HG02981 (cell line): ENCODE measurements at regions not wholly inside any gene's neighbourhood (a gene's known extent, or its start where the extent isn't known, plus 50 kb on each side); places are given as distances from the start of the nearest gene placed in this dataset.
"Not testable (repeated sequence)": the region's sequence is repeated elsewhere in the genome, so short reads cannot be mapped to it uniquely, and the experiment has no call there.

Experiments
- ATAC-seq: cut with Tn5 transposase; IDR thresholded peaks from one replicate; pipeline ENCODE4 v1.9.1; 2021; ENCODE audit warnings: mild to moderate bottlenecking, moderate library complexity; ENCODE audit not compliant: unreplicated experiment

GRCh38 chr13:24931450-24932251 is 164.3 kb upstream of the PABPC3 start:
- ATAC-seq, result no peak

GRCh38 chr13:24933106-24934023 is 162.6 kb upstream of the PABPC3 start:
- not testable (repeated sequence) for ATAC-seq

- not testable (repeated sequence) for ATAC-seq
These were observed 161.9 kb upstream of the PABPC3 start for GRCh38 chr13:24934024-24934385.

- ATAC-seq, result no peak
These were observed 157.0 kb upstream of the PABPC3 start for GRCh38 chr13:24938966-24939365.

- not testable (repeated sequence) for ATAC-seq
These were observed 154.8 kb upstream of the PABPC3 start for GRCh38 chr13:24941023-24941713.

- no peak for ATAC-seq
These were observed 152.8 kb upstream of the PABPC3 start for GRCh38 chr13:24943136-24943535.

- not testable (repeated sequence) for ATAC-seq
These were observed 151.9 kb upstream of the PABPC3 start for GRCh38 chr13:24944073-24944472.

GRCh38 chr13:24948977-24949376 is 147.0 kb upstream of the PABPC3 start:
- not testable (repeated sequence) for ATAC-seq

- ATAC-seq, result not testable (repeated sequence)
These were observed 145.3 kb upstream of the PABPC3 start for GRCh38 chr13:24950611-24951010.

- ATAC-seq, result not testable (repeated sequence)
These were observed 128.0 kb upstream of the PABPC3 start for GRCh38 chr13:24967970-24968369.

- ATAC-seq, result not testable (repeated sequence)
These were observed 127.5 kb upstream of the PABPC3 start for GRCh38 chr13:24968416-24968815.

- ATAC-seq, result not testable (repeated sequence)
These were observed 122.8 kb upstream of the PABPC3 start for GRCh38 chr13:24973102-24973501.

GRCh38 chr13:24981181-24981803 is 114.6 kb upstream of the PABPC3 start:
- ATAC-seq, result not testable (repeated sequence)

- no peak for ATAC-seq
These were observed 113.5 kb upstream of the PABPC3 start for GRCh38 chr13:24982333-24982999.

- ATAC-seq, result no peak
These were observed 112.8 kb upstream of the PABPC3 start for GRCh38 chr13:24983094-24983493.

- no peak for ATAC-seq
These were observed 111.8 kb upstream of the PABPC3 start for GRCh38 chr13:24984134-24984533.

GRCh38 chr13:24985107-24985506 is 110.8 kb upstream of the PABPC3 start:
- no peak for ATAC-seq

- ATAC-seq, result no peak
These were observed 110.0 kb upstream of the PABPC3 start for GRCh38 chr13:24985896-24986295.

GRCh38 chr13:24986826-24987225 is 109.1 kb upstream of the PABPC3 start:
- ATAC-seq, result no peak

GRCh38 chr13:24989959-24990358 is 106.0 kb upstream of the PABPC3 start:
- ATAC-seq, result not testable (repeated sequence)
